ENCODE measurements at regions not wholly inside any gene's neighbourhood (a gene's known extent, or its start where the extent isn't known, plus 50 kb on each side); places are given as distances from the start of the nearest gene placed in this dataset.

GRCh38 chr4:153074486-153074885 lies 129.8 kb upstream of the TRIM2 start:
- TF ChIP-seq POLR2A (IDR thresholded peaks at IDR 0.05; ENCODE audit: low read depth) (no peak), CTCF (IDR thresholded peaks at IDR 0.05) (no peak)

Measured in esophagus muscularis mucosa (tissue), 3 donors.